GM18505 (cell line): ENCODE measurements at regions not wholly inside any gene's neighbourhood (a gene's known extent, or its start where the extent isn't known, plus 50 kb on each side); places are given as distances from the start of the nearest gene placed in this dataset.

Experiments used
- ATAC-seq: cut with Tn5 transposase; IDR thresholded peaks from one replicate; pipeline ENCODE4 v1.9.1; 2021; ENCODE audit not compliant: unreplicated experiment
- POLR2A ChIP-seq: IDR thresholded peaks from 4 replicates; pipeline ENCODE4 v1.6.1; 2011; ENCODE audit warnings: borderline replicate concordance; ENCODE audit not compliant: insufficient read depth, insufficient read length; ENCODE audit errors: extremely low read depth

GRCh38 chr7:25545124-25546008, 317.1 kb upstream of the NPVF start:
- ATAC-seq, result no peak
- TF ChIP-seq POLR2A, result no peak

GRCh38 chr7:25546306-25546705, 318.0 kb upstream of the NPVF start:
- no peak for TF ChIP-seq POLR2A
- no peak for ATAC-seq

GRCh38 chr7:25549271-25549921, 321.1 kb upstream of the NPVF start:
- ATAC-seq, result no peak
- TF ChIP-seq POLR2A, result no peak

GRCh38 chr7:25550149-25550548, 321.9 kb upstream of the NPVF start:
- TF ChIP-seq POLR2A, result no peak
- no peak for ATAC-seq

- no peak for ATAC-seq
Observed at GRCh38 chr7:25552998-25553397, 324.7 kb upstream of the NPVF start.

GRCh38 chr7:25553580-25554291, 325.4 kb upstream of the NPVF start:
- no peak for ATAC-seq
- no peak for TF ChIP-seq POLR2A

More at GRCh38 chr7:25552998-25553397, 324.7 kb upstream of the NPVF start:
- no peak for TF ChIP-seq POLR2A

- no peak for ATAC-seq
- no peak for TF ChIP-seq POLR2A
Observed at GRCh38 chr7:25557379-25557917, 329.2 kb upstream of the NPVF start.

- ATAC-seq, result no peak
- no peak for TF ChIP-seq POLR2A
Observed at GRCh38 chr7:25557930-25558329, 329.6 kb upstream of the NPVF start.

- no peak for ATAC-seq
- TF ChIP-seq POLR2A, result no peak
Observed at GRCh38 chr7:25558605-25559004, 330.3 kb upstream of the NPVF start.

GRCh38 chr7:25559581-25560367, 331.5 kb upstream of the NPVF start:
- ATAC-seq, result no peak
- no peak for TF ChIP-seq POLR2A

GRCh38 chr7:25562673-25563182, 334.4 kb upstream of the NPVF start:
- no peak for ATAC-seq
- TF ChIP-seq POLR2A, result no peak

- no peak for ATAC-seq
Observed at GRCh38 chr7:25565002-25565401, 336.7 kb upstream of the NPVF start.

More at GRCh38 chr7:25565002-25565401, 336.7 kb upstream of the NPVF start:
- no peak for TF ChIP-seq POLR2A
